SK-N-SH (cell line): ENCODE measurements at regions not wholly inside any gene's neighbourhood (a gene's known extent, or its start where the extent isn't known, plus 50 kb on each side); places are given as distances from the start of the nearest gene placed in this dataset.

ENCODE experiments used
- CTCF ChIA-PET: fragments of 300-600, 350-600 bp; formaldehyde crosslinking; extraction: SDS; loops from one replicate; lab custom pipeline; 2021; lab: Yijun Ruan, JAX
- POLR2A ChIA-PET: fragments of 350-600 bp; sonication (Branson Sonifier 250); formaldehyde crosslinking; extraction: SDS; loops from one replicate; lab custom pipeline; 2020; ENCODE audit warnings: antibody characterized with exemption, inconsistent platforms; lab: Yijun Ruan, JAX
- DNase-seq: peaks from one replicate; pipeline ENCODE4 v3.0.0; 2012
- H2AFZ ChIP-seq: fragments of 200-600 bp; sonication (generic); 2 replicates; pipeline ENCODE4 v1.8.1; 2016; ENCODE audit warnings: antibody characterized with exemption, mild to moderate bottlenecking, low read depth
- H3F3A ChIP-seq: fragments of 200-600 bp; sonication (generic); replicated peaks from 2 replicates; pipeline ENCODE3; 2016; ENCODE audit warnings: antibody characterized with exemption, mild to moderate bottlenecking; ENCODE audit not compliant: insufficient read depth
- H3K27ac ChIP-seq, 2 experiments: fragments of 200-500 bp in 1 of 2; fragments of 200-600 bp in 1 of 2; sonication (Bioruptor generic) in 1 of 2; sonication (generic), shearing (Covaris generic) in 1 of 2; 2 replicates each; pipeline versions ENCODE4 v1.5.1 to v1.6.1; 2014 to 2016; ENCODE audit warnings: low read depth in 2 of 2, inconsistent platforms in 1 of 2, low read length in 1 of 2, mild to moderate bottlenecking in 1 of 2, mixed read lengths in 1 of 2
- H3K27me3 ChIP-seq: fragments of 200-600 bp; sonication (generic), shearing (Covaris generic); 2 replicates; pipeline ENCODE4 v1.6.1; 2016; ENCODE audit warnings: mixed run types; ENCODE audit not compliant: insufficient read depth
- H3K36me3 ChIP-seq, 2 experiments: fragments of 200-500 bp in 1 of 2; fragments of 200-600 bp in 1 of 2; sonication (Bioruptor generic) in 1 of 2; sonication (generic) in 1 of 2; replicated peaks in 1 of 2; 2 replicates each; pipeline versions ENCODE3 to v1.5.1; 2014 to 2016; ENCODE audit warnings: low read length in 1 of 2, mild to moderate bottlenecking in 1 of 2; ENCODE audit not compliant: insufficient read depth in 2 of 2, control insufficient read depth in 1 of 2
- H3K4me1 ChIP-seq, 2 experiments: fragments of 200-500 bp in 1 of 2; fragments of 200-600 bp in 1 of 2; sonication (Bioruptor generic) in 1 of 2; sonication (generic), shearing (Covaris generic) in 1 of 2; 2 replicates each; pipeline versions ENCODE4 v1.5.1 to v1.6.1; 2014 to 2016; ENCODE audit warnings: low read depth in 1 of 2, low read length in 1 of 2, mixed run types in 1 of 2; ENCODE audit not compliant: insufficient read depth in 2 of 2, control insufficient read depth in 1 of 2
- H3K4me2 ChIP-seq: fragments of 200-600 bp; sonication (generic), shearing (Covaris generic); 2 replicates; pipeline ENCODE4 v1.6.1; 2017; ENCODE audit warnings: mixed run types
- H3K4me3 ChIP-seq, 2 experiments: fragments of 200-500 bp in 1 of 2; fragments of 200-600 bp in 1 of 2; sonication (Bioruptor generic) in 1 of 2; sonication (generic), shearing (Covaris generic) in 1 of 2; 2 replicates each; pipeline versions ENCODE4 v1.5.1 to v1.8.1; 2014 to 2016; ENCODE audit warnings: low read depth in 2 of 2, inconsistent platforms in 1 of 2, low read length in 1 of 2, mild to moderate bottlenecking in 1 of 2, mixed read lengths in 1 of 2, moderate library complexity in 1 of 2
- H3K79me2 ChIP-seq: fragments of 200-600 bp; sonication (generic); 2 replicates; pipeline ENCODE4 v1.8.1; 2017; ENCODE audit warnings: mild to moderate bottlenecking; ENCODE audit not compliant: insufficient read depth
- H3K9ac ChIP-seq: fragments of 200-600 bp; sonication (generic); 2 replicates; pipeline ENCODE4 v1.6.1; 2017; ENCODE audit warnings: mixed run types
- H3K9me2 ChIP-seq: fragments of 200-600 bp; sonication (generic); 2 replicates; pipeline ENCODE4 v1.6.1; 2017; ENCODE audit warnings: mixed run types
- H3K9me3 ChIP-seq: fragments of 200-600 bp; sonication (generic); 2 replicates; pipeline ENCODE4 v1.6.1; 2017; ENCODE audit warnings: mixed run types, mild to moderate bottlenecking, moderate library complexity
- H4K20me1 ChIP-seq: fragments of 200-600 bp; sonication (generic); 2 replicates; pipeline ENCODE4 v1.6.1; 2017; ENCODE audit warnings: mild to moderate bottlenecking, mixed run types; ENCODE audit not compliant: insufficient read depth
- CHD2 ChIP-seq: fragments of 150-350 bp; IDR thresholded peaks from 2 replicates; pipeline ENCODE4 v1.6.1; 2018; ENCODE audit warnings: low read length; ENCODE audit not compliant: partially characterized antibody
- EZH2phosphoT487 ChIP-seq: fragments of 200-600 bp; sonication (generic); IDR thresholded peaks from 2 replicates; pipeline ENCODE4 v1.6.1; 2017; ENCODE audit warnings: low read depth, mixed run types, mild to moderate bottlenecking, antibody characterized with exemption, moderate library complexity, borderline replicate concordance
- FOSL2 ChIP-seq: IDR thresholded peaks from 2 replicates; pipeline ENCODE4 v1.4.0; 2012; ENCODE audit warnings: low read depth, mild to moderate bottlenecking, moderate library complexity, borderline replicate concordance
- FOXM1 ChIP-seq: IDR thresholded peaks from 2 replicates; pipeline ENCODE4 v1.4.0; 2012; ENCODE audit warnings: low read depth, mild to moderate bottlenecking
- MEF2A ChIP-seq: IDR thresholded peaks from 2 replicates; pipeline ENCODE4 v1.4.0; 2012; ENCODE audit warnings: low read depth, borderline replicate concordance
- NFIC ChIP-seq: IDR thresholded peaks from 2 replicates; pipeline ENCODE4 v1.4.0; 2012; ENCODE audit warnings: borderline replicate concordance
- PBX3 ChIP-seq: IDR thresholded peaks from 2 replicates; pipeline ENCODE4; 2012
- POLR2AphosphoS5 ChIP-seq: IDR thresholded peaks from 2 replicates; pipeline ENCODE4 v1.6.1; 2012; ENCODE audit warnings: low read depth, low read length
- REST ChIP-seq: IDR thresholded peaks from 2 replicates; pipeline ENCODE4 v1.6.1; 2012; ENCODE audit warnings: mild to moderate bottlenecking, low read depth, low read length, moderate library complexity
- RXRA ChIP-seq: IDR thresholded peaks from 2 replicates; pipeline ENCODE4 v1.4.0; 2012; ENCODE audit warnings: low read depth, mild to moderate bottlenecking, borderline replicate concordance
- SIN3A ChIP-seq: IDR thresholded peaks from 2 replicates; pipeline ENCODE4 v1.6.1; 2012; ENCODE audit warnings: low read depth, mild to moderate bottlenecking, low read length, moderate library complexity, borderline replicate concordance
- TCF12 ChIP-seq: IDR thresholded peaks from 2 replicates; pipeline ENCODE4 v1.4.0; 2012
- WGBS: methylation state at CpG from one replicate; pipeline ENCODE4 v1.1.6; 2017; ENCODE audit warnings: low lambda C conversion rate; 5-methylcytosine and 5-hydroxymethylcytosine counted together
- TF ChIP-seq, protein P1 (sequence below): IDR thresholded peaks from 2 replicates; pipeline ENCODE4 v1.4.0; 2012; ENCODE audit warnings: low read depth, borderline replicate concordance

DNA sequence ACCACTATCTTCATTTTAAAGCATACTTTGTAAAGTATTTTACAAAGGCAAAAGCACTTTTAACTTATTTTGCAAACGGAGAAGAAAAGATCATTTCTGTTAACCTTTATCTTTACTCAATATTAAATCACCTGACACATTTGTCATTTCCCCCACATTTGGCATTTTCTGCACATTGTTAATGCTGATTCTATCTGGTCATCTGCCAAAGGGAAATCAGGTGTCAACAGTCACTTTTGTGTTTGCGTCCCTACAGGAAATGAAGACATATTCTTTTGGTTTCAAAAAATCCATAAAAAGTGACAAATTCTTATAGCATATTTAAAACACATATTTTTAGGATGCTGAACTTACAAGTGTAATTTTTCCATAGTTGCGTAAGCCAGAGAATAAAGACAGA is 191.3 kb upstream of the TMEM161B start:
- POLR2A ChIA-PET: no interaction called here
- no peaks in the 10 kb centered on the region for H3K9me2 ChIP-seq

GRCh38 chr5:88452820-88453219 is 184.2 kb upstream of the TMEM161B start:
- H4K20me1 ChIP-seq: no peaks in the 10 kb centered on the region

More for the DNA sequence above, 191.3 kb upstream of the TMEM161B start:
- H2AFZ ChIP-seq: no peak overlapping the region
- no peak overlapping the region for H3K9ac ChIP-seq
- no peak for DNase-seq
- no peaks in the 10 kb centered on the region for H3F3A ChIP-seq
- CTCF ChIA-PET: no interaction called here
- H3K9me3 ChIP-seq: no peaks in the 10 kb centered on the region
- no peaks in the 10 kb centered on the region for H3K36me3 ChIP-seq
- no peak overlapping the region for H3K4me2 ChIP-seq
- H3K4me1 ChIP-seq: no peaks in the 10 kb centered on the region
- H3K27ac ChIP-seq: no peak overlapping the region
- 14% methylated on average over 3 of the region's 3 CpGs for WGBS
- TF ChIP-seq TCF12 (no peak), FOXM1 (no peak), MEF2A (no peak), RXRA (no peak), NFIC (no peak), SIN3A (no peak), POLR2AphosphoS5 (no peak), EZH2phosphoT487 (no peak), CHD2 (no peak), PBX3 (no peak)
- 0 out of 2 replicates have a peak, but pooled peaks cover 5% of the 10 kb centered on the region for H3K27me3 ChIP-seq
- no peaks in the 10 kb centered on the region for H3K79me2 ChIP-seq
- H3K4me3 ChIP-seq: no peak overlapping the region
- H4K20me1 ChIP-seq: no peaks in the 10 kb centered on the region

More at GRCh38 chr5:88452820-88453219, 184.2 kb upstream of the TMEM161B start:
- H3K4me2 ChIP-seq: no peak overlapping the region
- H3F3A ChIP-seq: no peaks in the 10 kb centered on the region
- CTCF ChIA-PET: no interaction called here
- DNase-seq: no peak
- no peaks in the 10 kb centered on the region for H3K36me3 ChIP-seq
- TF ChIP-seq, protein P1, sequence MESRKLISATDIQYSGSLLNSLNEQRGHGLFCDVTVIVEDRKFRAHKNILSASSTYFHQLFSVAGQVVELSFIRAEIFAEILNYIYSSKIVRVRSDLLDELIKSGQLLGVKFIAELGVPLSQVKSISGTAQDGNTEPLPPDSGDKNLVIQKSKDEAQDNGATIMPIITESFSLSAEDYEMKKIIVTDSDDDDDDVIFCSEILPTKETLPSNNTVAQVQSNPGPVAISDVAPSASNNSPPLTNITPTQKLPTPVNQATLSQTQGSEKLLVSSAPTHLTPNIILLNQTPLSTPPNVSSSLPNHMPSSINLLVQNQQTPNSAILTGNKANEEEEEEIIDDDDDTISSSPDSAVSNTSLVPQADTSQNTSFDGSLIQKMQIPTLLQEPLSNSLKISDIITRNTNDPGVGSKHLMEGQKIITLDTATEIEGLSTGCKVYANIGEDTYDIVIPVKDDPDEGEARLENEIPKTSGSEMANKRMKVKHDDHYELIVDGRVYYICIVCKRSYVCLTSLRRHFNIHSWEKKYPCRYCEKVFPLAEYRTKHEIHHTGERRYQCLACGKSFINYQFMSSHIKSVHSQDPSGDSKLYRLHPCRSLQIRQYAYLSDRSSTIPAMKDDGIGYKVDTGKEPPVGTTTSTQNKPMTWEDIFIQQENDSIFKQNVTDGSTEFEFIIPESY: no peak
- TF ChIP-seq MEF2A (no peak), CHD2 (no peak), FOSL2 (no peak), REST (peak; percentile 91)
- POLR2A ChIA-PET: no interaction called here
- no peaks in the 10 kb centered on the region for H3K27me3 ChIP-seq
- H3K9me2 ChIP-seq: no peaks in the 10 kb centered on the region
- no peak overlapping the region for H3K27ac ChIP-seq
- no peaks in the 10 kb centered on the region for H3K79me2 ChIP-seq
- H3K9me3 ChIP-seq: no peaks in the 10 kb centered on the region
- 0% methylated on average over 1 of the region's 1 CpG for WGBS
- no peaks in the 10 kb centered on the region for H3K4me1 ChIP-seq
- H3K9ac ChIP-seq: no peak overlapping the region
- H3K4me3 ChIP-seq: no peak overlapping the region
- H2AFZ ChIP-seq: no peak overlapping the region
